ENCODE measurements at regions not wholly inside any gene's neighbourhood (a gene's known extent, or its start where the extent isn't known, plus 50 kb on each side); places are given as distances from the start of the nearest gene placed in this dataset.
"Not testable (repeated sequence)": the region's sequence is repeated elsewhere in the genome, so short reads cannot be mapped to it uniquely, and the experiment has no call there.

DNA sequence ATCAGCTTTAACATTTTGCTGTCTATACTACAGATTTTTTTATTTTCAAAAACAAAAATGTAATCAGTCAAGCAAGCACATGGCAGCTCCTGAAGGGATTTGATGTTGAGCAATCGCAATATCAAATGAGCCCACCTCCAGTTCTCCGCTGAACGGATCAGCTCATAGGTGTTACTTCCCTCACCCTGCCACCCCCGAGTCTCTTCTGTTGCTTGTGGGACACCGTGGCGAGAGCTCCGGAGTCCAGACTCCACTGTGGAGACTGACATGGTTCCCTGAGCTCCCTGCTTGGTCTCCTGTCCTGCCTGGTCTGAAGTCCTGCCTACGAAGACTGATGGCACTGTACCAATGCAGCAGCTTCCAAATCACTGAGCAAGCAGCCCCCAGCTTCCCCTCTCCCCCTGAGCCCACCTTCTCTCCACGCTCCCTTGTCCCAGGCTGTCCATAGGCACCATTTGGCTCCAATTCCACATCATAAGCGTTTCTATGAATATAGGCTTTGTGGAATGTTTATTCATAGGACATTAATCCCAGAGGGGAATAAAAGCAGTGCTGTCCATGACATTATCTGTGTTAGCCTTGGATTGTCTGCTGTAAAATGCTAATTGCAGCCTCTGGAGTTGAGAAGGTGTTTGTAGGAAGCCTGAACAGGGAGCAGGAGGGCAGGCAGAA lies 162.2 kb downstream of the LY86 start:
- DNase-seq = no peak

DNA sequence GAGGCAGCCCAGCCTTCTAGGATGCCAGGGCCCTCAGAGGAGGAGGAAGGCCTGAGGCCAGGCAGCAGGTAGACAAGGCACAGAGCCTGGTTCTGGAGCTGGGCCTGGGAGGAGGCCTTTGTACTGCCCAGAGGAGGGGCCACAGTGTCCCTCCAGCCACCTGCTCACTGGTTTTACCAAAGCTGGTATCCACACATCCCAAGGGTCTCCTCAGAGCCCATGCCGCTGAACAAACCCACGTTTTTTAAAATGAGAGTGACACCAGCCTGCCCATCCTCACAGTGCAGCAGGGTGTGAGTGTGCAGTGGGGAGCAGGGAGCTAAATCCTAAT lies 162.7 kb downstream of the LY86 start:
- no peak for DNase-seq

DNA sequence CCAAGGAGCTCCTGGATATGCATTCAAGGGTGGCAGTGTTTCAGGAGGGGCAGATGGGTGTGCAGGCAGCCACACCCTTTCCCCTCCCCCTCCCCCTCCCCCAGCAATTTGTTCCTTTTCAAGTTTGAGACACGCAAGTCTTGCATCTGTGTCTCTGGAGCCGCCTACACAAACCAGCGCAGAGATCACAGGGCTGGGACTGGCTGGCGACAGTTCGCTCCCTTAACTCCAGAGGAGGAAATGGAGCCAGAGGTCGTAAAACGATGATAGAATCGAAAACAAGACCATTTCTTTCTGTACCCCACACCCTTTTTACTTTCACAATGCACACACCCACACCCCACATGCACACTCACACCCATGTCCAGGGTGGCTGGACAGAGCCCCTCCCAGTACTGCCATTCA lies 163.1 kb downstream of the LY86 start:
- DNase-seq = no peak

- DNase-seq = no peak
Observed at GRCh38 chr6:6752129-6752528, 163.6 kb downstream of the LY86 start.

GRCh38 chr6:6753301-6753700 lies 164.8 kb downstream of the LY86 start:
- DNase-seq = no peak

DNA sequence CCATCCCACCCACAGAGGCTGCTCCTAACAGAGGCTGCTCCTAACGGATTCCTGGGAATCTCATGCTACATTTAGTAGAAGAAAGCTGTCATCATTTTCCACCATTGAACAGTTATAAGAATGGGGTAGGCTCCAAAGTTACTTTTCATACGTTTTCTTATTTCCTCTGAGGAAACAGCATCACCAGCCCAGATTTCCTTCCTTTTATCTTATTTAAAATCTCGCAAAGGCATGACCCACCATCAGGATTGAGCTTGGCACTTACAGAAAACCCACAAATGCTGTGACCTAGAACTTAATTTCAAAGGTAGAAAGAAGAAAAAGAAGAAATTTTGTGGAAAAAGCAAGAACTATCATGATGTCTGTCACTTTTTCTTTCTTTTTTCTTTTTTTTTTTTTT lies 168.0 kb downstream of the LY86 start:
- peak; percentile 26 for DNase-seq

DNA sequence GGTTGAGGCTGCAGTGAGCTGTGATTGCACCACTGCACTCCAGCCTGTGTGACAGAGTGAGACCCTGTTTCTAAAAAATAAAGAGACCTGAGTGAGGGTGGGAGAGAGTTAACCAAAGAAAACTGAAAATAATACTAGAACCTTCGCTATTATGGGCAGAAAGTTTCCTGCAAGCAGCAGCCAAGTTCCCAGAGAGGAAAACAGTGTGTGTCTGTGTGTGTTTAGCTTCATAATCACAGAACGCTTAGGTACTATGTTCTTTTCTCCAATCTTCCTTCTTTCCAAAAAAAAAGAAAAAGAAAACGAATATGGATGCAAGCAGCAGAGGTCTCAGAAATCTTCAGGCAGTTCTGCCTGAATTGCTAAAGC lies 170.0 kb downstream of the LY86 start:
- no peak for DNase-seq

DNA sequence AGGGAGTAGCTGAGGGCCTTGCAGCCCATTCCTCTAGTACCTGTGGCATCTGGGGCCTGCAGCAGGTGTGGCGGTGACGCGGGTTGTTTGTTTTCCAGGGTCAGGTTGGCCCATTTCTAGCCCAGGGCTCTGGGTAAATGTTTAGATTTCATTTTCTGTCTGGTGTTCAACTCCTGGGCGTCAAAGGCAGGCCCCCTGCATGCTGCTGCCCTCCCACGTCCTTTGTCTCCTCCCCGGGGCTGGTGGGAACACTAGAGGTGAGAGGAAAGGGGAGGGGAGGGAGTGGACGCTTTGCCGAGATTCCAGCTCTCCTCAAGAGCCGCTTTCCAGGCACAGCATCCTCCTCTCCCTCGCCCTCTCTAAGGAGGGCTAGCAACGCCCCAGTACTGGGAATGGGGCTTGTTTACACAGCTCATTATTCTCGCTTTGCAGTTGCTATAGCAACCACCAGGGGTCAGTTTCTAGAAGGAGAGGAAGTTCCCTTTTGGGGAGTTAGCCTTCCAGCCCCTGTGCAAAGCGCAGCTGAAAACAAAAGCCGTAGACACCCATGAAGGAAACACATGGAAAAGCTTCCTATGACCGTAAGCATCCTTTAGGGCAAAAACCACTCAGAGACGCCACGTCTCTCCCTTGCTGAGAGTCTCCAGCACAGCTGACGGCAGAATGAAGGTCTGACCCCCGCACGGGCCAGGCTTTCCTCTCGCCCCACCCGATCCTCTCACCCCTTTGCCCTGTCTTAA lies 170.6 kb downstream of the LY86 start:
- peak; percentile 14 for DNase-seq

DNA sequence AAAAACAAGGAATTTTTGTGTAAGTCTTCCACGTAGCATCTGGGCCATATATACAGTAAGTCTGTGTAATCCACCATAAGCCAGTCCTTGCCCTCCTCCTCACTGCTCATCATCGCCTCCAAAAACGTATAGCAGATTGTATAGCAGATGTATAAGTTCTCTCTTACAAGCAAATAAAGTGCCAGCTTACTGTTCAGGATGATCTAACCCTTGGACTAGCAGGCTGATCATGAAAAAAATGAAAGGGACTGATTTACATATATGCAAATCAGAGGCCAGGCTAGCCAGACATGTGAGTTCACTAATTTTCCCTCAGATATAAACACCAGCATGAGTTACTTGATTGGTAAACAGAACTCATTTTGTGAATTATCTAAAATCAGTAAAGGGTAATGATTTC lies 171.5 kb downstream of the LY86 start:
- no peak for DNase-seq

- DNase-seq = not testable (repeated sequence)
Observed at GRCh38 chr6:6762566-6762965, 174.0 kb downstream of the LY86 start.

DNA sequence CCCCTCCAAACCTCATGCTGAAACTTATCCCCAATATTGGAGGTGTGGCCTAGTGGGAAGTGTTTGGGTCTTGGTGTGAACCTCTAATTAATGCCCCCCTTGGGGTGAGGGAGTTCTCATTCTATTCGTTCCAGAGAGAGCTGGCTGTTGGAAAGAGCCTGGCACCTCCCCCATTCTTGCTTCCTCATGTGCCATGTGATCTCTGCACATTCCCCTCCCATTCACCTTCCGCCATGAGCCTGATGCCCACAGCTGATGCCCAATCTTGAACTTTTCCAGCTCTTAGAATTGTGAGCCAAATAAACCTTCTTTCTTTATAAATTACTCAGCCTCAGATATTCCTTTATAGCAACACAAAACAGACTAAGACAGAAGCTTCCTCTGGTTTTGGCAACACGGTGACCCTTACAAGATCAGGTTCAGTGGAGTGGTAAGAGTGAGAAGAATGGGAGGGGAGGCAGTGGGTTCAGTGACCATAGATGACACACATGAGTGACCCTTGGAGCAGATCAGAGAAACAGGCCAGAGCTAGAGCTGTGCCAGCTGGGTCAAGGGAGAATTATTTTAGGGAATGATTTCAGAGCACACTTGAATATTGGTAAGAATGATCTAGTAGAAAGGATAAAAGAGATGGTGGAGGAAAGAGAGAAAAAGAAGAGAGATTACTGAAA lies 176.4 kb downstream of the LY86 start:
- DNase-seq = no peak

- DNase-seq = no peak
Observed at GRCh38 chr6:6766230-6766905, 177.8 kb downstream of the LY86 start.

GRCh38 chr6:6769466-6769865 lies 180.9 kb downstream of the LY86 start:
- no peak for DNase-seq

GRCh38 chr6:6771224-6771945 lies 182.9 kb downstream of the LY86 start:
- DNase-seq = no peak

DNA sequence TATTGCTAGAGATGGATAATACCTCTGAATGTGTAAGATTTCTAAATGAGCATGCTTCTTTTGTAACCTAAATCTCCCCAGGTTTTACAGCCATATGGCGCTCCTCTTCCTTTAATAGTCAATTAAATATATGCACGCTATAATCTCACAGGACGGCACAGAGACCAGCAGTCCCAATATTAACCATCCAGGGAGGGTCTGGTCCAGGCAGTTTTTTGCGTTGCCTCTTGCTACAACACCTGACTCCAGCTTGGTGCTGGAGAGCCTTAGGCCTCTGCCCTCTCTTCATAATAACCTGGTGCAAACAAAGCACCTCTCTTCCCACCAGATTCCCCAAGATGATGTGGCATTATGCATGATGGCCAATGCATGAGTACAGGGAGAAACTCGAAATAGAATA lies 183.4 kb downstream of the LY86 start:
- no peak for DNase-seq

- DNase-seq = no peak
Observed at GRCh38 chr6:6772751-6773150, 184.2 kb downstream of the LY86 start.

DNA sequence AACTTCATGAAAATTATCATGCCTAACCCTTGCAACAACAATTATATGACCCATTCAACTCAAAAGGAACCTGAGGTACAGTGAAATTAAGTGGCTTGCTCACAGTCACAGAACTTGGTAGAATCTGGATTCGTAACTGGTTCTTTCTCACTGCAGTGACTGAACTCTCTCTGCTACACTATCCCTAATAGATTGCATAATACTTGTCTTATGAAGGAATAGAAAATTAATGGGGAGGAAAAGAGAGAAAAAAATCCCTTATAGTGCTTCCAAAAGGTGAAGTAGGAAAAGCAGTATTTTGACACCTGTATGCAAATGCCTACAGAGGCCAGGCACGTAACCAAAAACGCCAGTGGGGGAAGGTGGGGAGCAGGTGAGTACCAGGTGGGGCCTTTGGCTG lies 186.6 kb downstream of the LY86 start:
- DNase-seq = no peak

- DNase-seq = no peak
Observed at GRCh38 chr6:6780231-6780630, 191.7 kb downstream of the LY86 start.

GRCh38 chr6:6781172-6781872 lies 192.8 kb downstream of the LY86 start:
- no peak for DNase-seq

GRCh38 chr6:6781873-6782227 lies 193.3 kb downstream of the LY86 start:
- DNase-seq = no peak

DNA sequence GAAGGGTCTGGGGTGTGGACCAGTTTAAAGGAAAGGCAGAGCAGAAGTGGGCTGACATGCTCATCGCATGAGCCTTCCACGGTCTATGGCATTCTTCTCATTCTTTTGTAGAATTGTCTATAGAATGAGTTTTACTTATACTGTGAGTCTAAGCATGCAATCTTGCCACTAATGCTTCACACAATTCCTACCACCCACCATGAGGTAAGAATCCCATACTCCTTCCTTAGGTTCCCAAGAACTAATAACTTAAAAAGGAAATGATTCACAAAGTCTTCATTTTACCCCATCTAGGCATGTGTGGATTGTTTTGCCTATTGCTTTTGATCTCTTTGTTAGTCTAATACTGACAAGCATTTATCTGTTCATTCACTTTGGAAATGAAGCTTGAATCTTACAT lies 195.2 kb downstream of the LY86 start:
- no peak for DNase-seq

DNA sequence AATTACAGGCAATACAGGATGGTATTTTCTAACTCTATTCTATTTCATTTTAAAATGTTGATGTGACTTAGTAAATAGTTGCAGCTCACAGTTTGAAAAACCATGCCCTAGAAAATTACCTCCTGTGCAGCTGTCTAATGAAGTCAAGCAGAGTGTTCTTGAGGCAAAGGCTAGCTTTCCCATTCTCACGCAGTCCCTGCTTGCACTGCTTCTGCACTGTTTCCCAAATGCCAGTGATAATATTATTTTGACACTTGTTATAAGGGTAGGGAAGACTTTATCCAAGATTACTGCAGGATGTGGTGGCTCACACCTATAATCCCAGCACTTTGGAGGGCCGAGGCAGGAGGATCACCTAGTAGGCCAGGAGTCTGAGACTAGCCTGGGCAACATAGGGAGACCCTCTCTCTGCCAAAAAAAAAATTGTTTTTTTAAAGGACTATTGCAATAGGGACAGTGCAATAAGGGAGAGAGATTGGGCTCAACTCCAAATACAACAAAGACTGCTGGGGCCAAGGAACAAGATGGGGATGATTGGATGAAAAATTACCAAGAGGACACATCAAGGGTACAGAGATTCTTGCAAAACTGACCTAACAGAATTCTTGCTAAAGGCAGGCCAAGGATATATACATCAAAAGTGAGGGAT lies 196.1 kb downstream of the LY86 start:
- DNase-seq = no peak

All from KG1 (cell line).